ENCODE measurements at regions not wholly inside any gene's neighbourhood (a gene's known extent, or its start where the extent isn't known, plus 50 kb on each side); places are given as distances from the start of the nearest gene placed in this dataset.

DNA sequence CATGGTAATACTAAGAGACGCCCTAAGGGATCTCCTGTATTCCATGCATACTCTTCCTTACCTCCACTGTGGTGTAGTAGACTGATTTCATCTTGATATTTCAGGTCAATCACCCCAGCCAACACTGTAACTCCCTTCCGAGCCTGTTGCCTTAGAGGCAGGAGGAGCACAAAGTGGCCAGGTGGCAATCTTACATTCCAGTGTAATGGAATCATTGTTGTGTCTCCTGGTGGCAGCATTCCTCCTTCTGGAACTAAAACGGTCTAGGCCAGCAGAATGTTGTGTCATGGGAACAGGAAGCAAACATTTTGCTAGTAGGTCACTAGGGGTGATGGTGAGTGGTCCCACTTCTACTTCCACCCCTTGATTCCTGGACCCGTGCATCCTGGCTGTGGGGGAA lies 405.7 kb upstream of the SLC10A2 start (continued):
- TF ChIP-seq, protein P1, sequence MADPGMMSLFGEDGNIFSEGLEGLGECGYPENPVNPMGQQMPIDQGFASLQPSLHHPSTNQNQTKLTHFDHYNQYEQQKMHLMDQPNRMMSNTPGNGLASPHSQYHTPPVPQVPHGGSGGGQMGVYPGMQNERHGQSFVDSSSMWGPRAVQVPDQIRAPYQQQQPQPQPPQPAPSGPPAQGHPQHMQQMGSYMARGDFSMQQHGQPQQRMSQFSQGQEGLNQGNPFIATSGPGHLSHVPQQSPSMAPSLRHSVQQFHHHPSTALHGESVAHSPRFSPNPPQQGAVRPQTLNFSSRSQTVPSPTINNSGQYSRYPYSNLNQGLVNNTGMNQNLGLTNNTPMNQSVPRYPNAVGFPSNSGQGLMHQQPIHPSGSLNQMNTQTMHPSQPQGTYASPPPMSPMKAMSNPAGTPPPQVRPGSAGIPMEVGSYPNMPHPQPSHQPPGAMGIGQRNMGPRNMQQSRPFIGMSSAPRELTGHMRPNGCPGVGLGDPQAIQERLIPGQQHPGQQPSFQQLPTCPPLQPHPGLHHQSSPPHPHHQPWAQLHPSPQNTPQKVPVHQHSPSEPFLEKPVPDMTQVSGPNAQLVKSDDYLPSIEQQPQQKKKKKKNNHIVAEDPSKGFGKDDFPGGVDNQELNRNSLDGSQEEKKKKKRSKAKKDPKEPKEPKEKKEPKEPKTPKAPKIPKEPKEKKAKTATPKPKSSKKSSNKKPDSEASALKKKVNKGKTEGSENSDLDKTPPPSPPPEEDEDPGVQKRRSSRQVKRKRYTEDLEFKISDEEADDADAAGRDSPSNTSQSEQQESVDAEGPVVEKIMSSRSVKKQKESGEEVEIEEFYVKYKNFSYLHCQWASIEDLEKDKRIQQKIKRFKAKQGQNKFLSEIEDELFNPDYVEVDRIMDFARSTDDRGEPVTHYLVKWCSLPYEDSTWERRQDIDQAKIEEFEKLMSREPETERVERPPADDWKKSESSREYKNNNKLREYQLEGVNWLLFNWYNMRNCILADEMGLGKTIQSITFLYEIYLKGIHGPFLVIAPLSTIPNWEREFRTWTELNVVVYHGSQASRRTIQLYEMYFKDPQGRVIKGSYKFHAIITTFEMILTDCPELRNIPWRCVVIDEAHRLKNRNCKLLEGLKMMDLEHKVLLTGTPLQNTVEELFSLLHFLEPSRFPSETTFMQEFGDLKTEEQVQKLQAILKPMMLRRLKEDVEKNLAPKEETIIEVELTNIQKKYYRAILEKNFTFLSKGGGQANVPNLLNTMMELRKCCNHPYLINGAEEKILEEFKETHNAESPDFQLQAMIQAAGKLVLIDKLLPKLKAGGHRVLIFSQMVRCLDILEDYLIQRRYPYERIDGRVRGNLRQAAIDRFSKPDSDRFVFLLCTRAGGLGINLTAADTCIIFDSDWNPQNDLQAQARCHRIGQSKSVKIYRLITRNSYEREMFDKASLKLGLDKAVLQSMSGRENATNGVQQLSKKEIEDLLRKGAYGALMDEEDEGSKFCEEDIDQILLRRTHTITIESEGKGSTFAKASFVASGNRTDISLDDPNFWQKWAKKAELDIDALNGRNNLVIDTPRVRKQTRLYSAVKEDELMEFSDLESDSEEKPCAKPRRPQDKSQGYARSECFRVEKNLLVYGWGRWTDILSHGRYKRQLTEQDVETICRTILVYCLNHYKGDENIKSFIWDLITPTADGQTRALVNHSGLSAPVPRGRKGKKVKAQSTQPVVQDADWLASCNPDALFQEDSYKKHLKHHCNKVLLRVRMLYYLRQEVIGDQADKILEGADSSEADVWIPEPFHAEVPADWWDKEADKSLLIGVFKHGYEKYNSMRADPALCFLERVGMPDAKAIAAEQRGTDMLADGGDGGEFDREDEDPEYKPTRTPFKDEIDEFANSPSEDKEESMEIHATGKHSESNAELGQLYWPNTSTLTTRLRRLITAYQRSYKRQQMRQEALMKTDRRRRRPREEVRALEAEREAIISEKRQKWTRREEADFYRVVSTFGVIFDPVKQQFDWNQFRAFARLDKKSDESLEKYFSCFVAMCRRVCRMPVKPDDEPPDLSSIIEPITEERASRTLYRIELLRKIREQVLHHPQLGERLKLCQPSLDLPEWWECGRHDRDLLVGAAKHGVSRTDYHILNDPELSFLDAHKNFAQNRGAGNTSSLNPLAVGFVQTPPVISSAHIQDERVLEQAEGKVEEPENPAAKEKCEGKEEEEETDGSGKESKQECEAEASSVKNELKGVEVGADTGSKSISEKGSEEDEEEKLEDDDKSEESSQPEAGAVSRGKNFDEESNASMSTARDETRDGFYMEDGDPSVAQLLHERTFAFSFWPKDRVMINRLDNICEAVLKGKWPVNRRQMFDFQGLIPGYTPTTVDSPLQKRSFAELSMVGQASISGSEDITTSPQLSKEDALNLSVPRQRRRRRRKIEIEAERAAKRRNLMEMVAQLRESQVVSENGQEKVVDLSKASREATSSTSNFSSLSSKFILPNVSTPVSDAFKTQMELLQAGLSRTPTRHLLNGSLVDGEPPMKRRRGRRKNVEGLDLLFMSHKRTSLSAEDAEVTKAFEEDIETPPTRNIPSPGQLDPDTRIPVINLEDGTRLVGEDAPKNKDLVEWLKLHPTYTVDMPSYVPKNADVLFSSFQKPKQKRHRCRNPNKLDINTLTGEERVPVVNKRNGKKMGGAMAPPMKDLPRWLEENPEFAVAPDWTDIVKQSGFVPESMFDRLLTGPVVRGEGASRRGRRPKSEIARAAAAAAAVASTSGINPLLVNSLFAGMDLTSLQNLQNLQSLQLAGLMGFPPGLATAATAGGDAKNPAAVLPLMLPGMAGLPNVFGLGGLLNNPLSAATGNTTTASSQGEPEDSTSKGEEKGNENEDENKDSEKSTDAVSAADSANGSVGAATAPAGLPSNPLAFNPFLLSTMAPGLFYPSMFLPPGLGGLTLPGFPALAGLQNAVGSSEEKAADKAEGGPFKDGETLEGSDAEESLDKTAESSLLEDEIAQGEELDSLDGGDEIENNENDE (IDR thresholded peaks at IDR 0.05; ENCODE audit: insufficient replicate concordance, low read length), result no peak
- TF ChIP-seq CBX8 (IDR thresholded peaks at IDR 0.05; ENCODE audit: borderline replicate concordance, low read depth, low read length) (no peak), EP300 (IDR thresholded peaks at IDR 0.05; ENCODE audit: borderline replicate concordance in 1 of 2, low read depth in 2 of 2, low read length in 2 of 2) (no peak), PHF8 (conservative IDR thresholded peaks at IDR 0.05; ENCODE audit: low read depth, low read length) (no peak), RAD21 (IDR thresholded peaks at IDR 0.05 in 1 of 2, conservative IDR thresholded peaks at IDR 0.05 in 1 of 2; ENCODE audit: low read depth in 2 of 2, low read length in 2 of 2) (0 out of 4 replicates have a peak, but pooled peaks of 1 of the 2 experiments have one; percentile 8)
